ENCODE measurements at regions not wholly inside any gene's neighbourhood (a gene's known extent, or its start where the extent isn't known, plus 50 kb on each side); places are given as distances from the start of the nearest gene placed in this dataset.

GRCh38 chr12:75974323-75975187 lies 57.0 kb downstream of the PHLDA1 start:
- Mint-ChIP-seq H3K9me3 (peaks cover 0 to 5% of the 10 kb centered on the region in 2 donors), H3K4me1 (peaks cover 26 to 42% of the 10 kb centered on the region in 2 donors), H3K4me3 (no peak overlapping the region), H3K36me3 (no peaks in the 10 kb centered on the region), H3K27me3 (peaks cover 8 to 9% of the 10 kb centered on the region in 2 donors), H3K27ac (peak overlapping the region; percentile 1)
- ATAC-seq (replicated peaks) (peak; percentile 9 to 13), DNase-seq (no peak)

GRCh38 chr12:75971253-75971652 lies 60.3 kb downstream of the PHLDA1 start:
- no peak for ATAC-seq (replicated peaks)
- peaks cover 23 to 32% of the 10 kb centered on the region in 2 donors for H3K27me3 Mint-ChIP-seq
- H3K4me3 Mint-ChIP-seq: no peak overlapping the region
- peaks cover 0 to 5% of the 10 kb centered on the region in 2 donors for H3K9me3 Mint-ChIP-seq
- DNase-seq: no peak
- no peaks in the 10 kb centered on the region for H3K36me3 Mint-ChIP-seq
- no peak overlapping the region for H3K27ac Mint-ChIP-seq
- H3K4me1 Mint-ChIP-seq: peaks cover 6 to 14% of the 10 kb centered on the region in 2 donors

- Mint-ChIP-seq H3K27me3 (peaks cover 23 to 32% of the 10 kb centered on the region in 2 donors), H3K27ac (no peak overlapping the region), H3K4me3 (no peak overlapping the region), H3K9me3 (peaks cover 0 to 3% of the 10 kb centered on the region in 2 donors), H3K4me1 (peaks cover 6 to 8% of the 10 kb centered on the region in 2 donors), H3K36me3 (no peaks in the 10 kb centered on the region)
- ATAC-seq (replicated peaks) (no peak), DNase-seq (no peak)
Measured at GRCh38 chr12:75970310-75970709, 61.3 kb downstream of the PHLDA1 start.

- H3K4me3 Mint-ChIP-seq: no peak overlapping the region
- no peak overlapping the region for H3K27ac Mint-ChIP-seq
- no peaks in the 10 kb centered on the region for H3K36me3 Mint-ChIP-seq
- peaks cover 0 to 3% of the 10 kb centered on the region in 2 donors for H3K9me3 Mint-ChIP-seq
- DNase-seq: no peak
- H3K27me3 Mint-ChIP-seq: peaks cover 23 to 32% of the 10 kb centered on the region in 2 donors
- no peak for ATAC-seq (replicated peaks)
- peaks cover 6 to 7% of the 10 kb centered on the region in 2 donors for H3K4me1 Mint-ChIP-seq
Measured at GRCh38 chr12:75969768-75970167, 61.8 kb downstream of the PHLDA1 start.

GRCh38 chr12:75965661-75966060 lies 65.9 kb downstream of the PHLDA1 start:
- no peak overlapping the region for H3K4me3 Mint-ChIP-seq
- no peaks in the 10 kb centered on the region for H3K36me3 Mint-ChIP-seq
- H3K9me3 Mint-ChIP-seq: peaks cover 0 to 2% of the 10 kb centered on the region in 2 donors
- H3K27me3 Mint-ChIP-seq: peaks cover 27 to 37% of the 10 kb centered on the region in 2 donors
- ATAC-seq (replicated peaks) (no peak), DNase-seq (no peak)
- no peak overlapping the region for H3K27ac Mint-ChIP-seq
- H3K4me1 Mint-ChIP-seq: peaks cover 5 to 6% of the 10 kb centered on the region in 2 donors

GRCh38 chr12:75964150-75964549 lies 67.4 kb downstream of the PHLDA1 start:
- H3K4me3 Mint-ChIP-seq: no peak overlapping the region
- H3K36me3 Mint-ChIP-seq: no peaks in the 10 kb centered on the region
- peak; percentile 85 to 86 for ATAC-seq (replicated peaks)
- DNase-seq: no peak
- no peak overlapping the region for H3K27ac Mint-ChIP-seq
- peaks cover 14 to 24% of the 10 kb centered on the region in 2 donors for H3K27me3 Mint-ChIP-seq
- H3K9me3 Mint-ChIP-seq: peaks cover 0 to 2% of the 10 kb centered on the region in 2 donors
- H3K4me1 Mint-ChIP-seq: peaks cover 3 to 5% of the 10 kb centered on the region in 2 donors

- Mint-ChIP-seq H3K4me1 (peaks cover 3 to 5% of the 10 kb centered on the region in 2 donors), H3K36me3 (no peaks in the 10 kb centered on the region), H3K9me3 (peaks cover 0 to 2% of the 10 kb centered on the region in 2 donors), H3K4me3 (no peak overlapping the region), H3K27ac (no peak overlapping the region), H3K27me3 (peaks cover 5 to 7% of the 10 kb centered on the region in 2 donors)
- ATAC-seq (replicated peaks) (no peak), DNase-seq (no peak)
Measured at GRCh38 chr12:75961878-75962277, 69.7 kb downstream of the PHLDA1 start.

- ATAC-seq (replicated peaks) (no peak), DNase-seq (no peak)
- H3K27ac Mint-ChIP-seq: no peak overlapping the region
- peaks cover 5 to 7% of the 10 kb centered on the region in 2 donors for H3K27me3 Mint-ChIP-seq
- H3K4me1 Mint-ChIP-seq: peaks cover 3 to 5% of the 10 kb centered on the region in 2 donors
- no peaks in the 10 kb centered on the region for H3K36me3 Mint-ChIP-seq
- H3K4me3 Mint-ChIP-seq: no peak overlapping the region
- peaks cover 0 to 2% of the 10 kb centered on the region in 2 donors for H3K9me3 Mint-ChIP-seq
Measured at GRCh38 chr12:75960954-75961661, 70.5 kb downstream of the PHLDA1 start.

- no peak overlapping the region for H3K4me3 Mint-ChIP-seq
- peaks cover 0 to 2% of the 10 kb centered on the region in 2 donors for H3K9me3 Mint-ChIP-seq
- ATAC-seq (replicated peaks): no peak
- no peak for DNase-seq
- no peak overlapping the region for H3K27ac Mint-ChIP-seq
- peaks cover 3 to 5% of the 10 kb centered on the region in 2 donors for H3K4me1 Mint-ChIP-seq
- H3K27me3 Mint-ChIP-seq: peaks cover 5 to 7% of the 10 kb centered on the region in 2 donors
- no peaks in the 10 kb centered on the region for H3K36me3 Mint-ChIP-seq
Measured at GRCh38 chr12:75960086-75960910, 71.3 kb downstream of the PHLDA1 start.

- no peak overlapping the region for H3K27ac Mint-ChIP-seq
- peaks cover 0 to 2% of the 10 kb centered on the region in 2 donors for H3K9me3 Mint-ChIP-seq
- no peaks in the 10 kb centered on the region for H3K36me3 Mint-ChIP-seq
- ATAC-seq (replicated peaks) (no peak), DNase-seq (no peak)
- H3K4me3 Mint-ChIP-seq: no peak overlapping the region
- peaks cover 5 to 7% of the 10 kb centered on the region in 2 donors for H3K27me3 Mint-ChIP-seq
- H3K4me1 Mint-ChIP-seq: peaks cover 3 to 5% of the 10 kb centered on the region in 2 donors
Measured at GRCh38 chr12:75959506-75959905, 72.1 kb downstream of the PHLDA1 start.

GRCh38 chr12:75959060-75959459 lies 72.5 kb downstream of the PHLDA1 start:
- Mint-ChIP-seq H3K4me3 (no peak overlapping the region), H3K4me1 (peaks cover 0 to 2% of the 10 kb centered on the region in 2 donors), H3K36me3 (no peaks in the 10 kb centered on the region), H3K9me3 (peaks cover 0 to 2% of the 10 kb centered on the region in 2 donors), H3K27me3 (peaks cover 5 to 7% of the 10 kb centered on the region in 2 donors), H3K27ac (no peak overlapping the region)
- ATAC-seq (replicated peaks) (no peak), DNase-seq (no peak)

GRCh38 chr12:75955251-75955650 lies 76.3 kb downstream of the PHLDA1 start:
- H3K36me3 Mint-ChIP-seq: no peaks in the 10 kb centered on the region
- peaks cover 6 to 13% of the 10 kb centered on the region in 2 donors for H3K27me3 Mint-ChIP-seq
- DNase-seq (no peak), ATAC-seq (replicated peaks) (no peak)
- no peak overlapping the region for H3K4me3 Mint-ChIP-seq
- no peak overlapping the region for H3K27ac Mint-ChIP-seq
- no peaks in the 10 kb centered on the region for H3K9me3 Mint-ChIP-seq
- peaks cover 0 to 5% of the 10 kb centered on the region in 2 donors for H3K4me1 Mint-ChIP-seq

GRCh38 chr12:75954749-75955148 lies 76.8 kb downstream of the PHLDA1 start:
- Mint-ChIP-seq H3K4me1 (peaks cover 0 to 5% of the 10 kb centered on the region in 2 donors), H3K36me3 (no peaks in the 10 kb centered on the region), H3K27ac (no peak overlapping the region), H3K9me3 (no peaks in the 10 kb centered on the region), H3K4me3 (no peak overlapping the region), H3K27me3 (peaks cover 6 to 13% of the 10 kb centered on the region in 2 donors)
- ATAC-seq (replicated peaks) (no peak), DNase-seq (no peak)

- Mint-ChIP-seq H3K27ac (no peak overlapping the region), H3K27me3 (peaks cover 6 to 13% of the 10 kb centered on the region in 2 donors), H3K36me3 (no peaks in the 10 kb centered on the region), H3K9me3 (no peaks in the 10 kb centered on the region), H3K4me1 (peaks cover 0 to 5% of the 10 kb centered on the region in 2 donors), H3K4me3 (no peak overlapping the region)
- DNase-seq (no peak), ATAC-seq (replicated peaks) (peak in 1 of 2 donors; percentile 33)
Measured at GRCh38 chr12:75954041-75954440, 77.5 kb downstream of the PHLDA1 start.

All from stimulated activated naive B cell treated with anti-CD40 and anti-IgM and Interleukin-4, amounts not matched to agents 10 μg/mL and 1 μg/mL and 100 μg/mL, for 72 hours (primary cell).